GF-D8 (cell line): ENCODE measurements at regions not wholly inside any gene's neighbourhood (a gene's known extent, or its start where the extent isn't known, plus 50 kb on each side); places are given as distances from the start of the nearest gene placed in this dataset.

Experiments used
- DNase-seq: peaks from one replicate; lab custom pipeline; 2025; lab: John Stamatoyannopoulos, UW

DNA sequence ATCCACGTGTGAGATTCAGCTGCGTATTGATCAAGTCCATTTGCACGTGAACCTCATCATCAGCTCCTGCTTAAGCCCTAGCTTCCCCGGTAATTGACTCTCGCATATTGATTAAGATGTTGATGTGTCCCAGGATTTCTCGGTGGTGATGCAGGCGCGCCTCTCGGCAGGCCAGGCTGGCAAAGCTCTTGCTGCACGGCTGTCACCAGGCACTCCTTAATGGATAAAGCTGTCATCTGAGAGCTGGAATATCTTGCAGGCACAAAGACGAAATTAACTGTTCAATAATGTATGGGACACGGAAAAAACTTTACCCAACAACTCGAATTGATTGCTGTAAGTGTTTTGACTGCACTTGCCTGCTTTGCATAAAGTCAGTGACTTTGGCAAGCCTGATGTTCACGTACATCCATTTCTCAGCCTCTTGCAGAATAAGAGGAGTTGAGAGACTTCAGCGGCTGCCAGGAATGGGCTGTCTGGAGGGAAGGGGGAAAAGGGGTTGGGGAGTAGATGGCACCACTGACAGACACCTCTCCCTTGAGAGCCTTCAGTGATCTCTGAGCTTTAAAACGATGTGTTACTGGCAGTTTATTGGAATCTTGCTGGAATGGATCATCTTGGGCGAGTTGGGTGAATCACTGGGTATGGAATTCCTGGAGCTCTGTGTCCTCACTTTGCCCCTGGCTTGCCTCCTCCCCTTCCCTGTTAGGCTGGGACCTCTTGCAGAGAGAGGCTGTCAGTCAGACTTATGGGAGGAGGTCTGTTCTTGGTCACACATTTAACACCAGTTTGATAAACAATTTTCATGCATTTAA is 650.3 kb downstream of the CCDC171 start:
- DNase-seq = no peak

DNA sequence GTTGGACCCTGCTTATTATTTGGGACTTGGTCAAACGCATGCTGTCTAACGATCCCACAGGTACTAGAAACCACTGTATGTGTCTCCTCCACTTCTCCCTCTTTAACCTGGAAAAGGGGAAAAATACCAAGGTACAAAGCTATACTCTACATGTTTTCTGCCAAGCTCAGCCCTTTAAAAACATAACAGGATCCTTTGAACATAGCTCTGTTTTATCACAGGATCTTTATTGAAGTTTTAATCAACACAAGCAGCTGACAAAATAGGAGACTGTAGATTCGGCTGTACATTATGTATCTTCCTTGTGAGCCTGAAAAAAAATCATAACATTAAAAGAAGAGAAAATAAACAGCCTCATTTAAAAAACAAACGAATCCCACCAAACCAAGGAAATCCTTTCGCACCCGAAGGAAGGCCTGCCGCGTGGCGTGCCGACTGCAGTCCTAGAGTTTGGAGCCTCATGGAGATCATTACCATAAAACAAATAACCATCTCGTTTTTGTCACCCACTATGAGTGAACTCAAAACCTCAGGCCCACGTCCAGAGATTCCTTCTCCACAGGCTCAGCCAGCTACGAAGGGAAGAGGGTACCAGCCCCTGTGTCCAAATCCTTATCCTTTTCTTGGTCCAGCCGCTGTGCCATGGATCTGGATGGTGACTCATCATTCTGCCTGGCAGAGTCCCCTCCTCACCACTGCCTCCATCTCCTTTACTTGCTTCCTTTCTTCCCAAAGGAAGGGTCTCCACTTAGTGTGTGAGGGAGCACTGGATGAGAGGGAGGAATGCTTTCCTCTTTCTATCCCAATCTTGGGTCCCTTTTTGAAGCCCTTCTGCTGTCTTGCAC is 651.1 kb downstream of the CCDC171 start:
- no peak for DNase-seq

DNA sequence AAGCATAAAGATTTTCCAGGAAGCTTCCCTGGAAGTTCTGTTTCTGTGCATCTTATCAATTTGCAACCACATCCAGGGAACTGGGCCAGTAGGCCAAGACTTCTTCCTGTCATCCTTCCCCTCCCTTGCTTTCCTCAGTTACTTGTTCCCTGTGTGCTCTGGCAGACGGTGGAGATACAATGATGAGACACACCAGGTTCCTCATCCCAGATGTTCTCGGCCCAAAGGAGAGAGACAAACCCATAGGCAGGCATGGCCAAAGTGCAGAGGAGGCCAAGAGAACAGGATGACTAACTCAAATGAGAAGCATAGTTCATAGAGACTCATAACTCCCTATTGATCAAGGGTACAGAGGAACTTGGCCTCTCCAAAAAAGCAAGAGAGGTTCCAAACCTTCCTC is 652.6 kb downstream of the CCDC171 start:
- DNase-seq = no peak

DNA sequence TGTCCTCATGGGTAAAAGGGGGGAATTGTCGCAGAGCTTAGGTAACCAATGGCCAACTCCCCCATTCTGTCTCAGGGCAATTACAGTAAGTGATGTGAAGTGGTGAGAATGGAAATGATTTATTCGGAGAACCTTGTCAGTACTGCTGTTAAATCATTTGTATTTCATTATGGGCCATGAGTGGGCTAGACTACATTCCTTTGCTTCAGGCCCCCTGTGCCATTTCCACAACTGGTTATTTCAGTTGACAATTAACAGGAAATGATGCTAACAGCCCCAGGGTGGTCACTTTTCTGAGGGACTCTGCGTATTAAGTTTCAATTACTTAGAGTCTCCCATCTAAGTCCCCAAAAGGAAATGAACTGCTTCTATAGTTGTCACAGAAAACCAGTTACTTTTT is 653.7 kb downstream of the CCDC171 start:
- no peak for DNase-seq

DNA sequence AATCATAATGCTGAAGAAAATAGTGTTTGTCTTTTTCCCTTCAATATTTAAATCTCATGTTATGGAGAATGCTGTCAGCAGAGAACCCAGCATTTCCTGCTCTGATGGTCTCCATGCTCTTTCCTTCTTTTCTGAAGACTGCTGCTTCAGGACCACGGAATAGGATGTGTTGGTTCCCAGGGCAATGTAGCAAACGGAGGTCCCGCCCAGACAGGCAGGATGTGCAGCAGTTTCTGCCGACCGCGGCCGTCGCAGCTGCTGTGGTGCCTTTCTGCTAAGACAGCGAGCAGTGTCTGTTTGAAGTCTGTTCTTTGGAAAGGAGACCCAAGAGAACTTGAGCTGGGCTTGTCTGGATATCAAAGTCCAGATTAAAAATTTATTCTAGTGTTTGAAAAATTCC is 654.3 kb downstream of the CCDC171 start:
- DNase-seq = no peak

DNA sequence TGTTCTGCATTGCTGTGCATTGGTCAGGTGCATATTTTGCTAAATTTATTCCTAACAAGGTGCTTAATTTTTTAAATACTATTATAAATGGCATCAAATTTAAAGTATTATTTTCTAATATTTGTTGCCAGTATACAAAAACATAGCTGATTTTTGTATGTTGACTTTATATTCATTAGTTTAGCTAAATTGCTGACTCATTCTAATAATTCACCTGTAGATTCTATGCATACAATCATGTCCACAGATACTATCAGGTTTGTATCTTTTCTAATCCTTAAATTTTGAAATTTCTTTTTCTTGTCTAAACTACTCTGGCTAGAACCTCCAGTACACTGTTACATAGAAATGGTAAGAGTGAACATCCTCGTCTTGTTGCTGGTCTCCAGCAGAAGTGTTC is 657.6 kb downstream of the CCDC171 start:
- DNase-seq = no peak

DNA sequence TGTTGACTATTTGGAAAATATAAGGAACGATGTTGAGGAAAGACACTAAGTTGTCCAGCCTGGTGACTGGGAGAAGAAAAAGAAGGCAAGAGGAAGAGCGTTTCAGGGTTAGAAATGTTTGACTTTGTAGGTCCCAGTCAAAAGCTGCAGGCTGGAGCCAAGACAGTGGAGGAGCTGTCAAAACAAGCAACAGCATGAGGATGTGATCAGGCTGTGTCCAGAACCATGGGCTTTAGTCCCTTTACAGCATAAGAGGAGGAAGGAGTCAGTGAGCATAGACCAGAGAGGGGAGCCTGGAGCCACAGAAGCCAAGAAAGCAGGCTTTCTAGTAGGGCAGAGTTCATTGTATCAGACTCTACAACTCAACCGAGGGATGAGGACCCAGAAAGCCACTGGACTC is 658.5 kb downstream of the BNC2 start:
- no peak for DNase-seq

DNA sequence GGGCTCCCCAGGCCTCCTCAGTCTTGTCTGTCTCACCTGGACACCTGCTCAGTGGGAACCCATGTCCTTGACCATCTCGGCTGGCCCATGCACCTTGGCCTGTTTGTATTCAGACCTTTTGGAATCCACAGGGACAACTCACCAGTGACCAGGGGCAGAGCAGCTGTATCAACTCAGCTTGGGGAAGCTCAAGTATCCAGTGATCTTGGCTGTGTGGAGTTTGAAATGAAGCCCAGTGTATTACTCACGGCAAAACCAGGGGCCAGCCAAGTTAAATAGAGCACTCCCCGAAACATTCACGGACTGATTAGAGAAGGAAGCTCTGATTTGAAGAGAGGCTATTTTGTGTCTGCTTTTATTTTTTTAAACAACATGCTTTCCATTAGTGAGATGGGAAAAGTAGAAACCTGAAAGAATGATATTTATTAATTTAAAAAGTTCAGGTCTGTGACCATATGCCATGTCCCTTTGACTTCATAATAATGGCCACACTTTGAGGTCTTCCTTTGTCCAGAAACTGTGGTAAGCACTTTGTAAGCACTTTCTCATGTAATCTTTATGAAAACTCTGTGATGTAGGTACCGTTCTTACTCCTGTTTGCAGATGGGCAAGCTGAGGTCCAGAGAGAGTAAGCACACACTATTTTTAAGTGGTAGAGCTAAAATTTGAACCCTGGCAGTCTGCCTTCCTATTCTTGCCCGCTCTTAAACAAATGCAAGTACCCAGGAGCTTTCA is 656.5 kb downstream of the BNC2 start:
- DNase-seq = no peak

DNA sequence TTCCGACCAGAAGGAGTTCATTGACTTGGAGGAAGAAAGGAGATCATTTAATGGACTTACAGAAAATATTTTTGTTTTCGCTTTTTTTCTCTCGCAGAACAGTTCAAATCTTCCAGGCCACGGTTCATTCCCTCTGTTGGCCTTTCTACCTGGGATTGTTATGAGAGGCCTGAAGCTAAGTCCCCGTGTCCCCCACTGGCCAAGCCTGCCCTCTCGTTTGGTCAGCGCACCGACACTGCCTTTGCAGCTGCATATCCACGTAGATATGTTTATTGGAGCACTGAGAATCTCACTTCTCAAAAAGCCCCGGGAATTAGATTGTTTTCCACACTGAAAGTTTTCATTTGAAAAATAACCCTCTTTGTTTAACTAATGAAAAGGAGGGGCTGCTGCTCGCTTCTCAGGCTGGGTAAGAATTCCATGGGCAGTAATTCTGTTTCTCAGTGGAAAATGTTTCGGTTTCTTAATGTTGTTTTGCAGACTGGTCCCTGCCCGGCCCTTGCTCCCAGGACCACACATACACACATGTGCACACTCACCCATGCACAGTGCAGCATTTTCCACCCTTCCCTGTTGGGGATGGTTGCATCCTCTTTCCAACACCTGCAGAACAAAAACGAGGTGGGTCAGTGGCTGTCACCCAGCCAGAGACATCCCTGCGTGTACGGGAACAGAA is 655.7 kb downstream of the BNC2 start:
- no peak for DNase-seq

DNA sequence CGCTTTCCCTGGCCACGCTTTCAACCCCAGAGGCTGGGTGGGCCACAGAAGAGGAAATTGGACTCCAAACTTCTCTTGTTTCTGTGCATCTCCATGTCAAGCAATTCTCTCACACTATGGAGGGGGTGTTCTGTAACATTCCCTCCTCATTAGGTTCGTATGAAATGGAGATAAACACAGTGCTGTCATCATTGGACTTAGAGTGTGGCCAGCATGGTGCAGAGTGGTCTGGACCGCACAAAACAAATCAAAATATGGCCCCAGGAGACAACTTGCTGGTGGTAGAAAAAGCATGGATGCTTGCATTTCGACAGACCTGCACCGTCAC is 655.2 kb downstream of the BNC2 start:
- DNase-seq = no peak

DNA sequence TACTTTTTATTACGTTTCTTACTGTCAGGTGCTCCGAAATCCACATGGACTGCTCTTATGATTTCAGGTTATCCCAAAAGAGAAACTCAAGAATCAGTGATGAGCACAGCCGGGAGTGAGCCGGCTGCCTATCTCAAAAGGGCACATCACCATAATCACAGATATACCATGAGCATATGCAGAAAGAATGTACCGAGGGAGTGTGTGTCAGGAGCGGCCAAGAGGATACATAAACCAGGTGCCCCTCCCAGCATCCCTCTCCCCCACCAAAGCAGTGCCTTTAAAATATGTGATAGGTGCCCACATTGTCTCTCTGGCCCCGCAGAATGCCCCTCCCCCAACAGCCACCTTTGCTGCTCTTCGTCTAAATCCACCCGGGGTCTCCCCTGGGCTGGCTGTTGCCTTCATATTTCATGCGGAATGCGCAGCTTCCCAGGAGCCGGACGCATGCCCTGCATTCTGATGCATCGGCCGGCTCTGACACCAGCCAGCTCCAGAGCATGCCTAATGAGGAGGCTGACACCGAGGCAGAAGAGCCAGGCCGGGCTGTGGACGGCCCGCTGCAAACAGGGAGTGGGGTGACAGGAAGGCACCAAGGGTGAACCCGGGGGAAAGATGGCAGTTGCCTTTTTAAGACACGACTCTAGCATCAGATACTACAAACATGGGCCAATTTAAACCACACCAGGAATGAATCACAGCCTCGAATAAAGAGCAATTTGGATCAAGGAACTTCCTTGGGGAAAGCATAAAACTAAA is 652.3 kb downstream of the BNC2 start:
- DNase-seq = no peak

DNA sequence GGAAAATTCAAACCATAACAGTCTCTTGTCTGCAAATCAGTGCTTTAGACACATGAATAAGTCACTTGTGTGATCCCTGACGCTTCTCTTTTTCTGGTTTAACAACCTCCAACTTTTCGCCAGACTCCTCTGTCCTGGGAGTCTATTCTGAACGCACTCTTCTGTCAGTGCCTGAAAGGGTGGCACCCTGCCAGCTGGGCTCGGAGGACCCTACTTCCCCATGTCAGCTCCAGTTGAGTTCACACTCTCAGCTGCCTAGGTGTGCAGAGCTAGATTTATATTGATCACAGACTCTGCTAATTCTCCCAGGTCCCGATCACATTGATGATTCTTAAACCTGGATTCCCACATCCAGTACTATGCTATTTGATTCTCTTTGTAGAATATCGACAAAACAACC is 649.1 kb downstream of the BNC2 start:
- DNase-seq = no peak

DNA sequence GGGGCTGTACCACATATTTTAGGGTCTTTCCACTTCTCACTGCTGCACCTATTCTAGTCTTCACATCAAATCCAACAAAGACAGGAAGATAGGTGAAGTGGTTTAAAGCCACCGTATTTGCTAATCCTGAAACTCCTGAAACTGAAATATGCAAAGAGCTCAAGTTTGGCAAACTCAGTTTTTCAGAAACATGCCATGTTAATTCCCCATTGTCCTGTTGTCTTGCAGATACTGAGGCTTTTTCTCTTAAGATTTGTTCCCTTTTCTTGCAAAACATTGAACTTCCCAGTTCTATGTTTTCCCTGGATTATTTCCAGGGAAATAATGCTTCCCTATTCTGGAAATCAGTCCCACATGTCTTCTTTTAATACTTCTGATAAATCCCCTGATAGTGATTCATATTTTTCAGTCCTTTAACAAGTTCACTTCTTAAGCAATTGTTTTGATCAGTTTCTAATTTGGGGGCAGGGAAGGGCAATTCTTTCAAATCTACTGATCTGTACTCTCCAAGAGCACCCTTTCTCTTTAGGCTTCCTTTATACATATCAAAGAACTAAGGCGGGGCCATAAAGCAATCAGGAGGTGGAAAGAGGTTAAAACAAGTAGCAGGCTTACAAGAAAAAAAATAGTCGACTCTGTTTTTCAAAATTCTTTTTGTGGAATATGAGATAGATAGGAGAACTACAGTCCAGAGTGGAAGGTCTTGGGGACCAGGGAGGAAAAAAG is 648.5 kb downstream of the BNC2 start:
- DNase-seq = no peak

DNA sequence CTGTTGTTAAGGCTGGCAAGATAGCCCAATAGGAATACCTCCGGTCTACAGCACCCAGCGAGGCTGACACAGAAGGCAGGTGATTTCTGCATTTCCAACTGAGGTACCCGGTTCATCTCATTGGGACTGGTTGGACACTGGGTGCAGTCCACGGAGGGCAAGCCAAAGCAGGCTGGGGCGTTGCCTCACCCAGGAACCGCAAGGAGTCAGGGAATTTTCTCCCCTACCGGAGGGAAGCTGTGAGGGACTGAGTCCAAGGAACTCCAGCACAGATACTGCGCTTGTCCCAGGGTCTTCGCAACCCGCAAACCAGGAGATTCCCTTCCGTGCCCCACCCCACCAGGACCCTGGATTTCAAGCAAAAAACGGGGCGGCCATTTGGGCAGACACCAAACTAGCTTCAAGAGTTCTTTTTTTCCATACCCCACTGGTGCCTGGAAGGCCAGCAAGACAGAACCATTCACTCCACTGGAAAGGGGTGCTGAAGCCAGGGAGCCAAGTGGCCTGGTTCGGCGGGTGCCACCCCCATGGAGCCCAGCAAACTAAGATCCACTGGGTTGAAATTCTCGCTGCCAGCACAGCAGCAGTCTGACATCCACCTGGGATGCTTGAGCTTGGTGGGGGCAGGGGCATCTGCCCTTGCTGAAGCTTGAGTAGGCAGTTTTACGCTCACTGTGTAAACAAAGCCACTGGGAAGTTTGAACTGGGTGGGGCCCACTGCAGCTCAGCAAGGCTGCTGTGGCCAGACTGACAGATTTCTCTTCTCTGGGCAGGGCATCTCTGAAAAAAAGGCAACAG is 647.2 kb downstream of the BNC2 start:
- no peak for DNase-seq

DNA sequence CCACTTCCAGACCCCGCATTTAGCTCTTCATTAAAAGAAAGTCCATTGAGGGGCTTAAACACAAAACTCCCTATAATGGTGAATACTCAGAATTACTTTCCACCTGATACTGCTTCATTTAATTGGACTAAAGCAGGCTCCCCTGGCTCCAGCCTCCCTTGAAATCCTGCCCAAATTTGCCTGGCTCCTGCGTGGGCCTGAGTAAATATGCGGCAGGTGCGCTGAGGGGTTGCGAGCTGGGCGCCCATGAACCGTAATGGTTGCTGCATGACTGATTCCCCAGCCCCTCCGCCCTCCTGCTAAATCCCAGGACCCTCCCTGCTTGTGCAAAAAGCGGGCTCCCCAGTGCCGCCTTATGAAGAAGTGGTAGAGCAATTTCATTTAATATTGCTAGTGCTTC is 639.7 kb downstream of the BNC2 start:
- no peak for DNase-seq

DNA sequence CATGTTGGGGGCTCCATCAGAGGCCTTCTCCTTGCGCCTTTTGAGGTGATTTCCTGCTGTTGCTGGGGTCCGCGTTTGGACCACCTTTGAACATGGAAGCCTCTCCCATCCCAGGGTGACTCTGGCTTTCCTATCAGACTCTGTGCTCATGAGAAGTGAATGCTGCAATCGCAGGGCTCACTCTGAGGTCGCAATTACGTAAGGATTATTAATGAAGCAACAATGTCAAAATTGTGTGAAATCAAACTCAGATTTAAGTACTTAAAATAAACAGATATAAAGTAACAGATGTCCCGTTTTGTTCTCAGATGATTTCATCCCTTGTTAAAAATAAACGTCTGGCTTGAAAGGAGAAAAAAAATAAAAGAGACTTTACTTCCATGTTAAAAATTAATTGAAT is 634.2 kb downstream of the BNC2 start:
- DNase-seq = no peak

DNA sequence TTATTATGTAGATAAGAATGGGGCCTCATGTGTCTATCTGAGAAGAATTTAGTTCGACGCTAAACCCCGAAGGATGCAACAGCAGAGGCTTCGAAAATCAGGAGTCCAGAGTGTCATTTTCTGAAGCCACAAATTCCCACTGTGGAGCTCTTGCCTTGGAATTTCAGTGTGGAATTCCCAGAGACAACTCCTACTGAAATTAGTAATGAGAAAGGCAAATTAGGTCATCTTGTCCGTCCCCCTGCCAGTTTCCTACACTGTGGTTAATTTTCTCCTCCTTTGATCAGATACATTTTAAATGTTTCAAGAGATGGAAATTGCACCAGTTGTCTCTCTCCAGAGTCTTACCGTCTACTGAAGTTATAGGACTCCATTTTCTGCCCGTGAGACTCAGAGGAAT is 633.6 kb downstream of the BNC2 start:
- DNase-seq = no peak

DNA sequence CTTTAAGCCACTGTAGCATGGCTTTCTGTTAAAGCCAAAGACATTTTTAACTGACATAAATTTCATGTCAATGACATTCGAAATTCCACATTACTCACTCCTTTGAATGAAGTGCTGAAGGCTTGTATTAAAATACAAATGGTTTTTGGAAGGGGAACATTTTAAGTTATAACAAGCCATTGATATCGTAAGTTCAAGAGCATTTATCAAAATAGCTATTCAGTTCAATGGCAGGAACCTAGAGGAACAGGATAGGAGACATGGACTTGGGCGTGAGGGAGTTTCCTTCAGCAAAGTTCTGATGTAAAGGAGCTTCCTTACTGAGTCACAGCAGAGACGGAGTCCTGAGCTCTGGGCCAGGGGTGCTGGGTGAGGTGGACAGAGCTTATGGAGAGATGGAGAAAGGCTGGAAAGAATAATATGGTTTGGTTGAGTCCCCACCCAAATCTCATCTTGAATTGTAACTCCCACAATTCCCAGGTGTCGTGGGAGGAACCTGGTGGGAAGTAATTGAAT is 631.8 kb downstream of the BNC2 start:
- no peak for DNase-seq

DNA sequence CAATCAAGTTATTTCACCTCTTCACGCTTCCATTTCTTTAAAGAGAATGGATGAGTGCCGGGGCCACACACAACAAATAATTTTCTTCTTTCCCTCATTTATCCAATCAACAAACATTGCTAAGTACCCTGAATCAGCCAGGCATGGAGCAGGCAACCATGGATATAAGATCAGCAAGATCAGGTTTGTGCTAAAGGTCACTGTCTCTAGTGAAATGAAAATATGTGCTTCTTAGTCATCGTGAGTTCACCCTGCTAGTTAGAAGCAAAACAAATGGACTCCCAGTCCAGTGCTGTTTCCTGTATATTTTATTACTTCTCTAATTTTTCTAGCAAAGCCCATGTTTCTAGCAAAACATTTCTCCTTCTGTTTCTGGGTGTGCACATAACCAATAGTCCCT is 629.2 kb downstream of the BNC2 start:
- DNase-seq = no peak

DNA sequence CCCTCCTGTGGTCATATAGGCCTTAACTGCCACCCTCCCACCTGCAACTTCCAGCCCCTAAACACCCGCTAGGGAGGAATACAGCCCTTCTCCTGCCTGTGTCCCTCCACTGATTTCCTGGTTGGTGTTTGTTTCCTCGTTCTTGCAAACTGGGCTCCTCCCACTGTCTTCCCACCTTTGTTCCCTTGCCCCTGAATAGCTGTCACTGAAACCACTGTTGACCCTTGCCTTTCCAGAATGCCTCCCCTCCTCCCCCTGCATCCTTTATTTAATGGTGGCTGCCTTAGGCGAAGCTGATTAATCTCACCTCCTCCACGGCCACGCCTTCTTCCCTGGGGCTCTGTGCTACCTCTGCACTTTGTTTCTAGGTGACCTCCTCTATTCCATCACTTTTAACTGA is 626.7 kb downstream of the BNC2 start:
- DNase-seq = no peak
